ENCODE measurements at regions not wholly inside any gene's neighbourhood (a gene's known extent, or its start where the extent isn't known, plus 50 kb on each side); places are given as distances from the start of the nearest gene placed in this dataset.

- H3K27ac ChIP-seq (ENCODE audit: low read depth), result no peak overlapping the region
- Mint-ChIP-seq H3K27me3 (ENCODE audit: insufficient read depth, low read depth, poor library complexity) (no peaks in the 10 kb centered on the region), H3K27ac (no peak overlapping the region), H3K4me1 (no peaks in the 10 kb centered on the region; the same call in 2 of the 3 replicates), H3K9me3 (no peaks in the 10 kb centered on the region), H3K36me3 (ENCODE audit: low read depth) (no peaks in the 10 kb centered on the region), H3K4me3 (no peak overlapping the region)
- no peaks in the 10 kb centered on the region for H3K4me1 ChIP-seq (ENCODE audit: insufficient read depth)
- DNase-seq (ENCODE audit: low spot score), result no peak
- no peaks in the 10 kb centered on the region for H3K27me3 ChIP-seq (ENCODE audit: insufficient read depth)
- H3K79me2 ChIP-seq (replicated peaks; ENCODE audit: insufficient read depth), result no peaks in the 10 kb centered on the region
- no peaks in the 10 kb centered on the region for H4K20me1 ChIP-seq (replicated peaks; ENCODE audit: insufficient read depth)
- TF ChIP-seq ZNF462 (CRISPR knock-in tag; IDR thresholded peaks at IDR 0.05) (no peak), EZH2 (IDR thresholded peaks at IDR 0.05; ENCODE audit: low read depth, unreplicated experiment) (no peak), EZH2phosphoT487 (IDR thresholded peaks at IDR 0.05; ENCODE audit: unreplicated experiment) (no peak), ZNF114 (CRISPR knock-in tag; IDR thresholded peaks at IDR 0.05) (no peak), JUNB (IDR thresholded peaks at IDR 0.05; ENCODE audit: unreplicated experiment) (no peak), POLR2AphosphoS5 (IDR thresholded peaks at IDR 0.05; ENCODE audit: low read depth) (no peak), REST (IDR thresholded peaks at IDR 0.05; ENCODE audit: unreplicated experiment) (no peak), CTCF (conservative IDR thresholded peaks at IDR 0.05; ENCODE audit: low read depth in 2 of 2) (no peak), STAT1 (IDR thresholded peaks at IDR 0.05; ENCODE audit: unreplicated experiment) (no peak), CREB1 (CRISPR knock-in tag; IDR thresholded peaks at IDR 0.05; ENCODE audit: low read depth) (no peak), NANOG (IDR thresholded peaks at IDR 0.05; ENCODE audit: borderline replicate concordance) (no peak), ZNF331 (CRISPR knock-in tag; IDR thresholded peaks at IDR 0.05; ENCODE audit: low read depth) (no peak), ETS1 (IDR thresholded peaks at IDR 0.05) (no peak)
- H2AFZ ChIP-seq, result no peak overlapping the region
- H3K9me2 ChIP-seq (ENCODE audit: insufficient read depth), result no peaks in the 10 kb centered on the region
- H3K4me3 ChIP-seq, result no peak overlapping the region
- H3F3A ChIP-seq (replicated peaks; ENCODE audit: low read depth), result no peaks in the 10 kb centered on the region
- no peak for ATAC-seq
- no peak overlapping the region for H3K4me2 ChIP-seq
- H3K36me3 ChIP-seq (ENCODE audit: insufficient read depth), result no peaks in the 10 kb centered on the region
Observed at GRCh38 chr11:98740321-98740720, 280.4 kb upstream of the CNTN5 start.

Measured in GM23338 (cell line).